ENCODE measurements at regions not wholly inside any gene's neighbourhood (a gene's known extent, or its start where the extent isn't known, plus 50 kb on each side); places are given as distances from the start of the nearest gene placed in this dataset.

GRCh38 chr13:86655561-86655960 lies 856.3 kb upstream of the SLITRK6 start:
- H3K4me1 ChIP-seq: no peaks in the 10 kb centered on the region
- TF ChIP-seq, protein P1, sequence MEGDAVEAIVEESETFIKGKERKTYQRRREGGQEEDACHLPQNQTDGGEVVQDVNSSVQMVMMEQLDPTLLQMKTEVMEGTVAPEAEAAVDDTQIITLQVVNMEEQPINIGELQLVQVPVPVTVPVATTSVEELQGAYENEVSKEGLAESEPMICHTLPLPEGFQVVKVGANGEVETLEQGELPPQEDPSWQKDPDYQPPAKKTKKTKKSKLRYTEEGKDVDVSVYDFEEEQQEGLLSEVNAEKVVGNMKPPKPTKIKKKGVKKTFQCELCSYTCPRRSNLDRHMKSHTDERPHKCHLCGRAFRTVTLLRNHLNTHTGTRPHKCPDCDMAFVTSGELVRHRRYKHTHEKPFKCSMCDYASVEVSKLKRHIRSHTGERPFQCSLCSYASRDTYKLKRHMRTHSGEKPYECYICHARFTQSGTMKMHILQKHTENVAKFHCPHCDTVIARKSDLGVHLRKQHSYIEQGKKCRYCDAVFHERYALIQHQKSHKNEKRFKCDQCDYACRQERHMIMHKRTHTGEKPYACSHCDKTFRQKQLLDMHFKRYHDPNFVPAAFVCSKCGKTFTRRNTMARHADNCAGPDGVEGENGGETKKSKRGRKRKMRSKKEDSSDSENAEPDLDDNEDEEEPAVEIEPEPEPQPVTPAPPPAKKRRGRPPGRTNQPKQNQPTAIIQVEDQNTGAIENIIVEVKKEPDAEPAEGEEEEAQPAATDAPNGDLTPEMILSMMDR (IDR thresholded peaks at IDR 0.05): no peak
- H3K4me2 ChIP-seq (ENCODE audit: low read length): no peak overlapping the region
- H3K27me3 ChIP-seq (ENCODE audit: control insufficient read depth, insufficient read depth, low read length): no peaks in the 10 kb centered on the region
- H3K9ac ChIP-seq: no peak overlapping the region
- no peak overlapping the region for H2AFZ ChIP-seq
- H3K79me2 ChIP-seq: no peaks in the 10 kb centered on the region
- H3K9me3 ChIP-seq (ENCODE audit: control insufficient read depth, low read length): no peaks in the 10 kb centered on the region
- H3K4me3 ChIP-seq (ENCODE audit: low read depth, low read length): no peak overlapping the region
- H3K36me3 ChIP-seq (ENCODE audit: control insufficient read depth, insufficient read depth, low read length): no peaks in the 10 kb centered on the region
- no peak overlapping the region for H3K27ac ChIP-seq

DNA sequence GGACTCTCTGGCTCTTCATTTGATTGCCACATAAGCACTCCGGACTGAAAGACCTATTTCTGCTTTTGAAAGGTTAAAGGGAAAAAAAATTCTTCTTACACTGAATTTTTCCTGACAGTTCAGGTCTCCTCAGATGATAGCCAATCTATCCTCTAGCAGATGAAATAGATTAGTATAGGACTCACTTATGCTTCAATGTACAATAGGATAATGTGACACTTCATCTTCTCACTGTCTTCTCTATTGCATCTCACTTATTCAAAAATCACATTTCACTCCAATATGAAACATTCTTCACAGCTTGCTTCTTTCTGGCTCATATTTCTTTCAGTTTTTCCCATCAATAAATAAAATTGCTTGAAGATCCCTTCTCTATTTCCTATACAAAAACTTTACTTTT lies 860.9 kb upstream of the SLITRK6 start:
- no peaks in the 10 kb centered on the region for H3K9me3 ChIP-seq (ENCODE audit: control insufficient read depth, low read length)
- no peak overlapping the region for H3K4me3 ChIP-seq (ENCODE audit: low read depth, low read length)
- no peaks in the 10 kb centered on the region for H3K4me1 ChIP-seq
- no peaks in the 10 kb centered on the region for H3K79me2 ChIP-seq
- no peak overlapping the region for H2AFZ ChIP-seq
- H3K4me2 ChIP-seq (ENCODE audit: low read length): no peak overlapping the region
- TF ChIP-seq, protein P1 (IDR thresholded peaks at IDR 0.05): no peak
- no peak overlapping the region for H3K27ac ChIP-seq
- H3K9ac ChIP-seq: no peak overlapping the region
- H3K27me3 ChIP-seq (ENCODE audit: control insufficient read depth, insufficient read depth, low read length): no peaks in the 10 kb centered on the region
- no peaks in the 10 kb centered on the region for H3K36me3 ChIP-seq (ENCODE audit: control insufficient read depth, insufficient read depth, low read length)

DNA sequence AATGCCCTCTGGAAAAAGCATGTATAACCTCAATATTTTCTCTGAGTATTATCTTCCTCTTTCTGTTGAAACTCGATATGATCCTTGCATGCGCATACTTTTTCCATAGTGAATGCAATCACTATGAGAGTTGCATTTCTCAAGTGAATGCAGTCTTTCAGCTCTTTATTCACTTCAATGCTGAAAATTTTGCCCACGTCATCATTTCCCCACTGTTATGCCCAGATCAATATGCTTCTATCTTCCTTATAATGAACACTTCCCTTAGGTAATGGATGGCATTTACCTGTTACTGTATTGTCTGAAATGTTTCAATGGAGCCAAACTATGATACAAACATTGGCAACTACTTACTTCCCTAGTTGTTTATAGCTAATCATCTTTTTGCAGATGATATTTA lies 866.6 kb upstream of the SLITRK6 start:
- no peaks in the 10 kb centered on the region for H3K79me2 ChIP-seq
- H3K27ac ChIP-seq: no peak overlapping the region
- no peak overlapping the region for H2AFZ ChIP-seq
- no peaks in the 10 kb centered on the region for H3K9me3 ChIP-seq (ENCODE audit: control insufficient read depth, low read length)
- no peak overlapping the region for H3K9ac ChIP-seq
- H3K4me3 ChIP-seq (ENCODE audit: low read depth, low read length): no peak overlapping the region
- H3K4me2 ChIP-seq (ENCODE audit: low read length): no peak overlapping the region
- H3K4me1 ChIP-seq: no peaks in the 10 kb centered on the region
- no peaks in the 10 kb centered on the region for H3K36me3 ChIP-seq (ENCODE audit: control insufficient read depth, insufficient read depth, low read length)
- H3K27me3 ChIP-seq (ENCODE audit: control insufficient read depth, insufficient read depth, low read length): no peaks in the 10 kb centered on the region
- TF ChIP-seq, protein P1 (IDR thresholded peaks at IDR 0.05): no peak

- H3K4me2 ChIP-seq (ENCODE audit: low read length): no peak overlapping the region
- no peaks in the 10 kb centered on the region for H3K36me3 ChIP-seq (ENCODE audit: control insufficient read depth, insufficient read depth, low read length)
- no peaks in the 10 kb centered on the region for H3K79me2 ChIP-seq
- no peak overlapping the region for H3K27ac ChIP-seq
- TF ChIP-seq, protein P1 (IDR thresholded peaks at IDR 0.05): no peak
- no peak overlapping the region for H3K4me3 ChIP-seq (ENCODE audit: low read depth, low read length)
- H3K27me3 ChIP-seq (ENCODE audit: control insufficient read depth, insufficient read depth, low read length): no peaks in the 10 kb centered on the region
- no peak overlapping the region for H2AFZ ChIP-seq
- no peaks in the 10 kb centered on the region for H3K4me1 ChIP-seq
- H3K9ac ChIP-seq: no peak overlapping the region
- no peaks in the 10 kb centered on the region for H3K9me3 ChIP-seq (ENCODE audit: control insufficient read depth, low read length)
Observed at GRCh38 chr13:86673931-86674431, 874.8 kb upstream of the SLITRK6 start.

GRCh38 chr13:86681223-86681622 lies 882.0 kb upstream of the SLITRK6 start:
- no peak overlapping the region for H3K9ac ChIP-seq
- H3K27ac ChIP-seq: no peak overlapping the region
- H3K36me3 ChIP-seq (ENCODE audit: control insufficient read depth, insufficient read depth, low read length): no peaks in the 10 kb centered on the region
- H3K4me1 ChIP-seq: no peaks in the 10 kb centered on the region
- no peaks in the 10 kb centered on the region for H3K79me2 ChIP-seq
- TF ChIP-seq, protein P1 (IDR thresholded peaks at IDR 0.05): no peak
- H3K4me3 ChIP-seq (ENCODE audit: low read depth, low read length): no peak overlapping the region
- no peak overlapping the region for H3K4me2 ChIP-seq (ENCODE audit: low read length)
- H3K9me3 ChIP-seq (ENCODE audit: control insufficient read depth, low read length): no peaks in the 10 kb centered on the region
- H3K27me3 ChIP-seq (ENCODE audit: control insufficient read depth, insufficient read depth, low read length): no peaks in the 10 kb centered on the region
- H2AFZ ChIP-seq: no peak overlapping the region

Measured in parathyroid adenoma (tissue), 2 donors.